K562 (cell line): ENCODE measurements at regions not wholly inside any gene's neighbourhood (a gene's known extent, or its start where the extent isn't known, plus 50 kb on each side); places are given as distances from the start of the nearest gene placed in this dataset.

Experiments used
- ATAC-seq: fragments of 200-7000 bp; cut with Tn5 transposase; 3 replicates; pipeline ENCODE4 v1.9.1; 2020; ENCODE audit warnings: moderate library complexity
- BruUV-seq: library from RNA; stranded (reverse); fragments of 400-500 nt; replicated peaks from 2 replicates; lab custom pipeline; 2021; lab: Mats Ljungman, UMichigan
- CTCF ChIA-PET: fragments of 300-600 bp; formaldehyde crosslinking; extraction: SDS; loops from one replicate; lab custom pipeline; 2021; ENCODE audit warnings: low intra/inter-chr PET ratio; lab: Yijun Ruan, JAX
- POLR2A ChIA-PET: fragments of 300-600, 350-650 bp; sonication (Branson Sonifier 250); formaldehyde crosslinking; extraction: SDS; loops from one replicate; lab custom pipeline; 2021; ENCODE audit warnings: antibody characterized with exemption, inconsistent platforms; lab: Yijun Ruan, JAX
- DNase-seq, 4 experiments: peaks; one replicate each; pipeline versions ENCODE4 v3.0.0 to v3.0.0-alpha.2; 2011 to 2018; ENCODE audit warnings: low spot score in 3 of 4, mixed read lengths in 3 of 4; ENCODE audit errors: extremely low read depth in 1 of 4
- FAIRE-seq: peaks from 2 replicates; lab custom pipeline; 2011; peaks lifted over from hg19 to GRCh38; lab: Jason Lieb, UNC
- H2AFZ ChIP-seq: 2 replicates; pipeline ENCODE4 v1.6.0; 2011; ENCODE audit warnings: low read depth, low read length, control low read depth, inconsistent platforms
- H3K27ac ChIP-seq: fragments of 200-600 bp; 3 replicates; pipeline ENCODE4 v1.8.0; 2011; ENCODE audit warnings: low read depth, mild to moderate bottlenecking, control low read depth, inconsistent platforms, low read length, moderate library complexity, mixed read lengths; ENCODE audit errors: extremely low read depth
- H3K27me3 ChIP-seq, 2 experiments: fragments of 300-600 bp in 1 of 2; 2 replicates in 1 of 2; 3 replicates in 1 of 2; pipeline versions ENCODE4 v1.6.0 to v1.8.0; 2011; ENCODE audit warnings: inconsistent platforms in 2 of 2, low read length in 2 of 2, mild to moderate bottlenecking in 1 of 2, mixed read lengths in 1 of 2, moderate library complexity in 1 of 2; ENCODE audit not compliant: control insufficient read depth in 2 of 2, insufficient read depth in 2 of 2
- H3K36me3 ChIP-seq: fragments of 300-600 bp; 3 replicates; pipeline ENCODE4 v1.8.0; 2011; ENCODE audit warnings: mild to moderate bottlenecking, low read length, inconsistent platforms; ENCODE audit not compliant: control insufficient read depth, insufficient read depth
- H3K4me1 ChIP-seq, 2 experiments: fragments of 200-600 bp in 1 of 2; replicated peaks in 1 of 2; 2 replicates in 1 of 2; 3 replicates in 1 of 2; pipeline versions ENCODE4 v1.5.1 to v1.8.0; 2011; ENCODE audit warnings: inconsistent platforms in 2 of 2, low read length in 2 of 2, mild to moderate bottlenecking in 1 of 2, mixed read lengths in 1 of 2, moderate library complexity in 1 of 2; ENCODE audit not compliant: control insufficient read depth in 2 of 2, insufficient read depth in 2 of 2
- H3K4me2 ChIP-seq: 2 replicates; pipeline ENCODE4 v1.6.1; 2011; ENCODE audit warnings: low read length, control low read depth, inconsistent platforms, mixed read lengths; ENCODE audit not compliant: insufficient read depth
- H3K4me3 ChIP-seq: fragments of 200-600 bp; sonication (generic), shearing (Covaris generic); 2 replicates; pipeline ENCODE4 v1.5.1; 2016; ENCODE audit warnings: control low read depth, inconsistent platforms
- H3K79me2 ChIP-seq: fragments of 200-600 bp; 3 replicates; pipeline ENCODE4 v1.8.0; 2011; ENCODE audit warnings: low read length, inconsistent platforms; ENCODE audit not compliant: control insufficient read depth, insufficient read depth
- H3K9ac ChIP-seq, 2 experiments: 2 replicates each; pipeline versions ENCODE4 v1.6.0 to v1.6.1; 2011; ENCODE audit warnings: low read depth in 2 of 2, low read length in 2 of 2, control low read depth in 1 of 2, inconsistent platforms in 1 of 2, mild to moderate bottlenecking in 1 of 2, mixed read lengths in 1 of 2; ENCODE audit not compliant: insufficient read depth in 1 of 2
- H3K9me1 ChIP-seq: one replicate; pipeline ENCODE4 v1.6.0; 2011; ENCODE audit warnings: inconsistent platforms, mild to moderate bottlenecking, low read length, moderate library complexity; ENCODE audit not compliant: control insufficient read depth, insufficient read depth
- H3K9me3 ChIP-seq: replicated peaks from 2 replicates; pipeline ENCODE4 v1.5.1; 2011; ENCODE audit warnings: low read depth, low read length, inconsistent platforms; ENCODE audit not compliant: control insufficient read depth, insufficient read depth
- H4K20me1 ChIP-seq: replicated peaks from 2 replicates; pipeline ENCODE4 v1.6.1; 2011; ENCODE audit warnings: low read length, inconsistent platforms, mixed read lengths; ENCODE audit not compliant: control insufficient read depth, insufficient read depth
- ELF1 ChIP-seq: fragments of 200-800 bp; sonication (Bioruptor generic); IDR thresholded peaks from 2 replicates; pipeline ENCODE4 v1.6.1; 2016; ENCODE audit warnings: missing genetic modification characterization, missing compliant biosample characterization
- FOXJ2 ChIP-seq: fragments of 200-800 bp; sonication (Bioruptor generic); IDR thresholded peaks from 2 replicates; pipeline ENCODE4 v1.6.1; 2016; ENCODE audit warnings: missing genetic modification characterization, missing compliant biosample characterization
- MAFG ChIP-seq: fragments of 450-650 bp; conservative IDR thresholded peaks from 2 replicates; pipeline ENCODE4 v1.6.1; 2016; ENCODE audit warnings: missing genetic modification characterization, missing compliant biosample characterization
- PPARD ChIP-seq: fragments of 250-450 bp; sonication (Bioruptor Pico); IDR thresholded peaks from 2 replicates; pipeline ENCODE4 v1.8.0; 2022; ENCODE audit warnings: inconsistent platforms, mild to moderate bottlenecking, moderate library complexity
- SAP30 ChIP-seq: fragments of 200-600 bp; sonication (generic); IDR thresholded peaks from 2 replicates; pipeline ENCODE4 v1.6.1; 2012; ENCODE audit warnings: borderline replicate concordance, low read depth, mild to moderate bottlenecking, moderate library complexity, low read length, control low read depth, inconsistent platforms; ENCODE audit not compliant: insufficient read depth, poor library complexity, severe bottlenecking
- SMAD3 ChIP-seq: fragments of 450-650 bp; formaldehyde crosslinking; conservative IDR thresholded peaks from 2 replicates; pipeline ENCODE4 v1.4.0; 2020; ENCODE audit warnings: mild to moderate bottlenecking
- ZNF384 ChIP-seq: IDR thresholded peaks from 2 replicates; pipeline ENCODE4 v1.6.1; 2012; ENCODE audit warnings: low read depth, low read length, improper control_type of control experiment
- ZNF668 ChIP-seq: fragments of 250-450 bp; sonication (Bioruptor Pico); IDR thresholded peaks from 2 replicates; pipeline ENCODE4 v1.8.0; 2022; ENCODE audit warnings: mild to moderate bottlenecking, inconsistent platforms
- ZNF766 ChIP-seq: fragments of 200-800 bp; sonication (Bioruptor generic); conservative IDR thresholded peaks from 2 replicates; pipeline ENCODE4 v1.6.1; 2016; ENCODE audit warnings: missing genetic modification characterization, missing compliant biosample characterization
- WGBS: fragments of 100-300 bp; shearing (Covaris generic); methylation state at CpG from one replicate; pipeline ENCODE4 v1.1.6; 2016; ENCODE audit warnings: low coverage, mixed read lengths; ENCODE audit not compliant: insufficient coverage; ENCODE audit errors: missing lambda C conversion rate; 5-methylcytosine and 5-hydroxymethylcytosine counted together
- in situ Hi-C: fragments of 300-500 bp; cut with MboI; formaldehyde crosslinking; loops from 4 replicates; pipeline ENCODE4 v1.15.0; 2018; ENCODE audit warnings: inconsistent platforms, mixed read lengths
- intact Hi-C: fragments of 100-400 bp; cut with micrococcal nuclease; formaldehyde crosslinking; loops from 2 replicates; pipeline ENCODE4 v1.14.2; 2022
- TF ChIP-seq, protein P1 (sequence below): sonication (generic); IDR thresholded peaks from 2 replicates; pipeline ENCODE4 v1.6.1; 2016
- TF ChIP-seq, protein P2 (sequence below): IDR thresholded peaks from 2 replicates; pipeline ENCODE4 v1.6.1; 2011; ENCODE audit warnings: borderline replicate concordance, low read depth, mild to moderate bottlenecking, moderate library complexity, low read length; ENCODE audit not compliant: insufficient read depth, poor library complexity, severe bottlenecking
- TF ChIP-seq, protein P3 (sequence below): sonication (generic); formaldehyde crosslinking; IDR thresholded peaks from 2 replicates; pipeline ENCODE4 v1.9.0; 2022; ENCODE audit warnings: mild to moderate bottlenecking, missing genetic modification reagents

DNA sequence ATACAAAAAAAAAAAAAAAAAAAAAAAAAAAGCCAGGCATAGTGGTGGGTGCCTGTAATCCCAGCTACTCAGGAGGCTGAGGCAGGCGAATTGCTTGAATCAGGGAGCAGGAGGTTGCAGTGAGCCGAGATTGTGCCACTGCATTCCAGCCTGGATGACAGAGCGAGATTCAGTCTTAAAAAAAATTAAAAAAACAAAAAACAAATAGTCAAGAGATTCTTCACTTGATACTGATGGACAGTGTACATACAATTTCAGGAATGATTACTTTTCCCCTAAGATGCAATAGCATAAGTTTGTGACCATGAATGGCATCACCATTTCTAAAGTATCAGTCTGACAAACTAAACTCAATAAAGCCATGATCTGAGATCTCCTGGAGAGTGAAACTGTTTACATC, 60.8 kb upstream of the IVNS1ABP start:
- H3K9ac ChIP-seq = no peak overlapping the region
- H3K9me1 ChIP-seq = no peaks in the 10 kb centered on the region
- H4K20me1 ChIP-seq = no peaks in the 10 kb centered on the region
- CTCF ChIA-PET = no interaction called here
- H3K27ac ChIP-seq = no peak overlapping the region
- ATAC-seq (no peak), FAIRE-seq (no peak), DNase-seq (no peak)
- no peak overlapping the region for H3K4me2 ChIP-seq
- in situ Hi-C loops (no loop called here), intact Hi-C loops (no loop called here)
- no peaks in the 10 kb centered on the region for H3K79me2 ChIP-seq
- peaks cover 0 to 9% of the 10 kb centered on the region in 2 experiments; a peak in 3 of 5 replicates for H3K27me3 ChIP-seq
- H3K4me1 ChIP-seq = no peaks in the 10 kb centered on the region
- 30% methylated on average over 3 of the region's 3 CpGs for WGBS
- no peak overlapping the region for H2AFZ ChIP-seq
- no TSS peak for BruUV-seq
- H3K4me3 ChIP-seq = no peak overlapping the region
- H3K36me3 ChIP-seq = no peaks in the 10 kb centered on the region
- no peaks in the 10 kb centered on the region for H3K9me3 ChIP-seq
- POLR2A ChIA-PET = interaction anchor here (1.1 kb wide), 1 partner anchor 28 kb away, joined by 5 read pairs; no protein-coding TSS in a partner anchor
- TF ChIP-seq, protein P1, sequence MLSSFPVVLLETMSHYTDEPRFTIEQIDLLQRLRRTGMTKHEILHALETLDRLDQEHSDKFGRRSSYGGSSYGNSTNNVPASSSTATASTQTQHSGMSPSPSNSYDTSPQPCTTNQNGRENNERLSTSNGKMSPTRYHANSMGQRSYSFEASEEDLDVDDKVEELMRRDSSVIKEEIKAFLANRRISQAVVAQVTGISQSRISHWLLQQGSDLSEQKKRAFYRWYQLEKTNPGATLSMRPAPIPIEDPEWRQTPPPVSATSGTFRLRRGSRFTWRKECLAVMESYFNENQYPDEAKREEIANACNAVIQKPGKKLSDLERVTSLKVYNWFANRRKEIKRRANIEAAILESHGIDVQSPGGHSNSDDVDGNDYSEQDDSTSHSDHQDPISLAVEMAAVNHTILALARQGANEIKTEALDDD = no peak
- no peak for TF ChIP-seq PPARD (CRISPR knock-in tag)
- TF ChIP-seq ELF1 (tag) = no peak
- no peak for TF ChIP-seq ZNF668 (CRISPR knock-in tag)
- TF ChIP-seq MAFG = no peak
- no peak for TF ChIP-seq ZNF766 (CRISPR knock-in tag)
- TF ChIP-seq, protein P2, sequence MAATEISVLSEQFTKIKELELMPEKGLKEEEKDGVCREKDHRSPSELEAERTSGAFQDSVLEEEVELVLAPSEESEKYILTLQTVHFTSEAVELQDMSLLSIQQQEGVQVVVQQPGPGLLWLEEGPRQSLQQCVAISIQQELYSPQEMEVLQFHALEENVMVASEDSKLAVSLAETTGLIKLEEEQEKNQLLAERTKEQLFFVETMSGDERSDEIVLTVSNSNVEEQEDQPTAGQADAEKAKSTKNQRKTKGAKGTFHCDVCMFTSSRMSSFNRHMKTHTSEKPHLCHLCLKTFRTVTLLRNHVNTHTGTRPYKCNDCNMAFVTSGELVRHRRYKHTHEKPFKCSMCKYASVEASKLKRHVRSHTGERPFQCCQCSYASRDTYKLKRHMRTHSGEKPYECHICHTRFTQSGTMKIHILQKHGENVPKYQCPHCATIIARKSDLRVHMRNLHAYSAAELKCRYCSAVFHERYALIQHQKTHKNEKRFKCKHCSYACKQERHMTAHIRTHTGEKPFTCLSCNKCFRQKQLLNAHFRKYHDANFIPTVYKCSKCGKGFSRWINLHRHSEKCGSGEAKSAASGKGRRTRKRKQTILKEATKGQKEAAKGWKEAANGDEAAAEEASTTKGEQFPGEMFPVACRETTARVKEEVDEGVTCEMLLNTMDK = no peak
- TF ChIP-seq SAP30 = no peak
- TF ChIP-seq SMAD3 (CRISPR knock-in tag) = no peak
- TF ChIP-seq, protein P3, sequence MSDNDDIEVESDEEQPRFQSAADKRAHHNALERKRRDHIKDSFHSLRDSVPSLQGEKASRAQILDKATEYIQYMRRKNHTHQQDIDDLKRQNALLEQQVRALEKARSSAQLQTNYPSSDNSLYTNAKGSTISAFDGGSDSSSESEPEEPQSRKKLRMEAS (CRISPR knock-in tag) = no peak
- TF ChIP-seq FOXJ2 = no peak
- TF ChIP-seq ZNF384 = no peak
